Epithelial cell of esophagus (primary cell): ENCODE measurements at regions not wholly inside any gene's neighbourhood (a gene's known extent, or its start where the extent isn't known, plus 50 kb on each side); places are given as distances from the start of the nearest gene placed in this dataset.

Source experiments
- DNase-seq: peaks from one replicate; pipeline ENCODE4 v3.0.0; 2010; ENCODE audit warnings: low read depth
- H3K4me3 ChIP-seq: 2 replicates; pipeline ENCODE4 v1.5.1; 2011; ENCODE audit warnings: mild to moderate bottlenecking, low read length, control low read depth
- TF ChIP-seq, protein P1 (sequence below): IDR thresholded peaks from 2 replicates; pipeline ENCODE4 v1.5.1; 2011; ENCODE audit warnings: low read depth, mild to moderate bottlenecking, low read length, control low read depth, inconsistent platforms; ENCODE audit not compliant: insufficient read depth; ENCODE audit errors: missing control alignments

DNA sequence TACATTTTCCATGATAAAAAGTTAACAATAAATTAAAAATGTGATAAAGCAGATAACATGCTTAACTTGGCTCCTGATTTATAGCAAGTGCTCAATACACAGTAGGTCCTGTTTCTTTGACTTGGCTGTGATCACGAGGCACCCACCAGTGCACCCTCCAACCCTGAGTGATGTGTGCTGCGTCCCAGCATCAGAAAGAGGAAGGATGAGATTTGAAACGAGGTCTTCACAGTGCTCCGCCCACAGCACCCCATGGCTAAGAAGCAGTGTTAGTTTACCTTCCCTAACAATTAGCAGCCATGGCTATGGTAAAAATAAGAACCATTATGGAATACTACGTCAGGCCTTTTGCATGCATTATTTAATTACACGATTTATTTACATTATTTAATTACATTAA, 292.0 kb upstream of the ZMIZ1 start:
- DNase-seq, result no peak
- TF ChIP-seq, protein P1, sequence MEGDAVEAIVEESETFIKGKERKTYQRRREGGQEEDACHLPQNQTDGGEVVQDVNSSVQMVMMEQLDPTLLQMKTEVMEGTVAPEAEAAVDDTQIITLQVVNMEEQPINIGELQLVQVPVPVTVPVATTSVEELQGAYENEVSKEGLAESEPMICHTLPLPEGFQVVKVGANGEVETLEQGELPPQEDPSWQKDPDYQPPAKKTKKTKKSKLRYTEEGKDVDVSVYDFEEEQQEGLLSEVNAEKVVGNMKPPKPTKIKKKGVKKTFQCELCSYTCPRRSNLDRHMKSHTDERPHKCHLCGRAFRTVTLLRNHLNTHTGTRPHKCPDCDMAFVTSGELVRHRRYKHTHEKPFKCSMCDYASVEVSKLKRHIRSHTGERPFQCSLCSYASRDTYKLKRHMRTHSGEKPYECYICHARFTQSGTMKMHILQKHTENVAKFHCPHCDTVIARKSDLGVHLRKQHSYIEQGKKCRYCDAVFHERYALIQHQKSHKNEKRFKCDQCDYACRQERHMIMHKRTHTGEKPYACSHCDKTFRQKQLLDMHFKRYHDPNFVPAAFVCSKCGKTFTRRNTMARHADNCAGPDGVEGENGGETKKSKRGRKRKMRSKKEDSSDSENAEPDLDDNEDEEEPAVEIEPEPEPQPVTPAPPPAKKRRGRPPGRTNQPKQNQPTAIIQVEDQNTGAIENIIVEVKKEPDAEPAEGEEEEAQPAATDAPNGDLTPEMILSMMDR, result no peak
- H3K4me3 ChIP-seq, result no peak overlapping the region

DNA sequence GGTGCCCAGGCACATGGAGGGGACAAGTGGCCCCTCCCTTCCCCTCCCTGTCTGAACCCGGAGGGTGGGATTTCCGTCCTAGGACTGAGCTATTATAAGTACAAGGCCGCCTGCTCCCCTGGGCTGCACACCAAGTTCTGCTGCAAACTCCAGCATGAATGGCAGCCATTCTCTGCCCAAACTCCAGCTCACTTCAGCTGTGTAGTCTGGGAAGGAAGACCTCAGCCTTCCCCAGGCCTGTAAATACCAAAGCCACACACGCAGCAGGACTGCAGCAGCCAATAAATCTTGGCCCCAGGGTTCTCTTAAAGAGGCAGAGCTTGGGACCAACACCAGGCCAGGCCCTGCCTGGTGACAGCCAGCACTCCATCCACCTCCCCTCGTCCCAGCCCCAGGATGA, 291.3 kb upstream of the ZMIZ1 start:
- H3K4me3 ChIP-seq, result no peak overlapping the region
- TF ChIP-seq, protein P1, result no peak
- DNase-seq, result no peak

DNA sequence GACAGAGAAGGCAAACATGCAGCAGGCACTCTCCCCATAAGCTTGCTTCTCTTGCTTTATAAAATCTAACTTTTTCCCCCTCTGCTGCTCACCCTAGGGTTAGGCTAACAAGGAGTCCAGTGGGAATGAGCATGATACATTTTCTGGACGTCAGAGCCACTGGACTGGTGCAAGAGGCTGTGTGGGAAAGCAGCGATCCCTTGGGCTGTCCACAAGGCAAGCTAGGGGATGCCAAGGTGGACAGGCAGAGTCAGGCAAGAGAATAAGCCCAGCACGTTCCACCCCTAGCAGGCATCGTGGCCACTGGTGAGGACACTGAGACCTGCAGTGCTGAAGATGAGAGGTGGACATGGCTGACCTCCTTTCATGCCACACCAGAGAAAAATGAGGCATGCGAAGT, 290.9 kb upstream of the ZMIZ1 start:
- TF ChIP-seq, protein P1, result no peak
- no peak overlapping the region for H3K4me3 ChIP-seq
- DNase-seq, result no peak

DNA sequence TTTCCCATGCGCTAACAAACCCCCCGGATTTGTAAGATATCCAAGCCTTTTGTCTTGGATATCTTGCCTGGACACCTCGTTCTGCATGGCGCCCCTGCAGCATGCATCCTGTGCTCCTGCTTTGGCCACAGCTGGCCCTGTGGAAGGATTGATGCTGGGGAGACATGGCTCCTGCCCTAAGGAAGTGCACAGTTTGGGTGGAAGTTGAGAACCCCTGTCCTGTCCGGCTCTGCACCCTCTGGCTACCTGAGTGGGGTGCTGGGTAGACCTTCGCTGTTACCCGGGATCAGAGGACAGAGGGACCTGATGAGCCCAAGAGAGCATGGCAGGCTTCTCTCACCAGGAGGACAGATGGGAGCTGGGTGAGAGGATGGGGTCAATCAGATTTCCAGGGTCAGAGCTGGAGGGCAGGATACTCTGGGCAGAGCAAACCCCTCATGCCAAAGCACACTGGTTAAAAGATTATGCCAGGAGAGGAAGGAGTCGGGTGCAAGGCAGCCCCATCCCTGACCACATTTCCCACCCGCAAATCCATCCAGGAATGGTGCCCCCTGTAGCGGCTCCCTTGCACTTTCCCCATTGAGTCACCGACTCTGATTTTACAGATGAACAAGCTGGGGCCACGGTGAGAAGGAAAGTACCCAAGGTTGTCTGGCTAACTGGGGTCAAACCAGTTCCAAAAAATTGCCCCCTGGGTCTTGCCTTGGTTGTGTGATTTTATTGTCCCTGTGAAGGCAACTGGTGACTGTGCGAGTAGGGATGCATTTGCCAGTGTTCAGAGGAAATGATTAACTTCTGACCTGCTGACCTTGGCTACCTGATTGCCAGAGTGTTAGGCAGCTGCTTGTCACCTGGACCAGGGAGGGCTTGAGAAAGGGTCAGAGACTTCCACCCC, 290.1 kb upstream of the ZMIZ1 start:
- DNase-seq, result no peak
- TF ChIP-seq, protein P1, result no peak
- no peak overlapping the region for H3K4me3 ChIP-seq

DNA sequence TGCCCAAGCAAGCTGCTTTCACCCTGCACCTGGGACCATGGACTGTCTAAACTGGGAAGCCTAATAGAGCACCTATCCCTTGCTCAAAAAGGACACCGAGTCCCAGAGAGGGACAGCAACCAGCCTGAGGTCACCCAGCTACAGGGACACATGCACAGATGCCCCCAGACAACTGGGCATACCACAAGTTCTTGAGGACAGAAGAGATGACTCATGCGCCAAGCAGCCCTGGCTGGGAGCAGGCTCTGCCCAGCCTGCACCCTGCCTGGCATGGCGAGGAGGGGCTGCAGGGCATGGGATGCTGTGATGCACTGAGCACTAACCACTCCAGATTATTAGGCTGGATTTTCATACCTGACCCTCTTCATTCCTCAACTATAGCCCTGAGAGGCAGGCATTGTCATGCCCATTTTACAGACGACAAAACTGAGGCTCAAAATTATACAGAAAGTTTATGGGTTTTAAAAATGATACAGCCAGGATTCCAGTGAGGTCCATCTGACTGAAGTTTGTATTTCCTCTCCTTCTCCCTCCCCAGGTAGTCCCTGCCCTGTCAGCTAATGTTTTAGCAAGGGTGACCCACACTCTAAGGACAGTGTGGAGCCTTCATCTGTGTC, 289.3 kb upstream of the ZMIZ1 start:
- DNase-seq, result no peak
- TF ChIP-seq, protein P1, result no peak
- no peak overlapping the region for H3K4me3 ChIP-seq

DNA sequence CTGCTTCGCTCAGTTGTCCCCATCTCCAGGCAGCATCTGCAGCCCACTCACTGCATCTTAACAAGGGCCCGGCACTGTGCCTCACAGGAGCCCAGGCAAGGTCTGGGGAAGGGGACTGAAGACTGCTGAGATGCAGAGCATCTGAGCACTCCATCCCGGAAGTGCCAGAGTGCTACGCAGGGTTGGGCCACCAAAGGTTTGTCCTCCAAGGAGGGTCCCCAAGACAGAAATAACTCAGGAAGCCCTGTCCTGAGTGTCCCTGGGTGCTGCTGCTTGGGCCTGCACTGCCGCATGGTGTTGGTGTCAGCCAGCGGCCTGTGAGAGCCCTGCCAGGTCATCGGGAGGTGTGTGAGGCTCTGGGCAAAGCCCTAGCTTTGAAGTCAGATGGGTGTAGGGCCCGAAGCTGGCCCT, 288.2 kb upstream of the ZMIZ1 start:
- TF ChIP-seq, protein P1, result no peak
- no peak overlapping the region for H3K4me3 ChIP-seq
- DNase-seq, result no peak
